SHP77 (cell line): ENCODE measurements at regions not wholly inside any gene's neighbourhood (a gene's known extent, or its start where the extent isn't known, plus 50 kb on each side); places are given as distances from the start of the nearest gene placed in this dataset.

ENCODE experiments used
- DNase-seq, 2 experiments: peaks; one replicate each; lab custom pipeline; 2025; lab: John Stamatoyannopoulos, UW

DNA sequence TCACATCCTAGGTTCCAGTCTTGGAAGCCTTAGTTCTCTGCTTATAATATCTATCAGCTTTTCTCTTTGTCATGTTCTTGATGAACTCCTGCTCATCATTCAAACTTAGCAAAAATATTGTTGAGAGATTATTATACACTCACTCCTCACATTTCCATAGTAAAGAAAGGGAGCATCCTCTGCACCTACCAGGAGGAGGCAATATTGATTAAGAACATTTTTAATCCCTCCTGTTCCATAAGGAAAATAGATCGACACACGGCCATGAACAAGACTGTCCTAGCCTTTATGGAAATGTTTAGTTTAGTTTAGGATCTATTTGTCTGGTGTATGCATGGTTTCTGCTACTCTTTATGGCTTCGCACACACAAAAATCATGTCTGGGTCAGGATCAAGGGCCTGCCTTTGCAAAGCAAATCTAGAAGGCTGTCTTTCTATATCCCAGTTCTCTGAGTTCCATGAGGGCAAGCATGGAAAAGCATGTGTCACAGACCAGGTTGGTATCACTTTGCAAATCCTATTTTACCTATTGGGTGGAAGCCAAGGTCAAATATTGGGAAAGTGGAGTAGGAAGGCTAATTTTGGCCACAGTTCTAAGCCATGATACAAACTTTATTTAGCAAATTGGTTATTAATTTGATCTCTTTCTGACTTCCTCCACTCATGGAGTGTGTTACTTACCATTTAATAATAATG is 164.4 kb downstream of the MDFIC start:
- DNase-seq: no peak

DNA sequence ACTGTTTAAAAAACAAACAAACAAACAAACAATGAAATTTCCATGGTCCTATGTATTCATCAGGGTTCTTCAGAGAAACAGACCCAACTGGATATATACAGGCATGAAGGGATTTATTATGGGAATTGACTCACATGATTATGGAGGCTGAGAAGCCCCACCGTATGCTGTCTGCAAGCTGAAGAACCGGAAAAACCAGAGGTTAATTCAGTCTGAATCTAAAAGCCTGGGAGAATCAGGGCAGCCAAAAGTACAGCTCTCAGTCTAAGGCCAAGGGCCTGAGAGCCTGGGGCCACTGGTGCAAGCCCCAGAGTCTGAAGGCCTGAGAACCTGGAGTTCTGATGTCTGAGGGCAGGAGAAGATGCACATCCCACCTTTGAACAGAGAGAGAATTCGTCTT is 163.5 kb downstream of the MDFIC start:
- no peak for DNase-seq

DNA sequence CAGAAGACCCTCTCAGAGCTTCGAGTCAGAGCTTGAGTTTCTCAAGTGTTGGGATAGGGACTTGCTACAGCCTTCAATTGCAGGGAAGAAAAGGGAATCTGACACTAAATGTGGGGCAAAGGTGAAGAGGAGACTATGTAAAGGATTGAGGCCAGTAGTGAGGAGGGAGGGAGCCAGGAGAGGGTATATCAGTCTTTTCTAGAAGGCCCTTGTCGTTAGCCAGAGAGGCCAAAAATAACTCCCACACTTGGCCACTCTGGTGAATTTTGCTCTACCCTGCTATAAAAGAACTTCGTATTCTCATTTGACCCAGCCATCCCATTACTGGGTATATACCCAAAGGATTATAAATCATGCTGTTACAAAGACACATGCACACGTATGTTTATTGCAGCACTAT is 162.0 kb downstream of the MDFIC start:
- no peak for DNase-seq

DNA sequence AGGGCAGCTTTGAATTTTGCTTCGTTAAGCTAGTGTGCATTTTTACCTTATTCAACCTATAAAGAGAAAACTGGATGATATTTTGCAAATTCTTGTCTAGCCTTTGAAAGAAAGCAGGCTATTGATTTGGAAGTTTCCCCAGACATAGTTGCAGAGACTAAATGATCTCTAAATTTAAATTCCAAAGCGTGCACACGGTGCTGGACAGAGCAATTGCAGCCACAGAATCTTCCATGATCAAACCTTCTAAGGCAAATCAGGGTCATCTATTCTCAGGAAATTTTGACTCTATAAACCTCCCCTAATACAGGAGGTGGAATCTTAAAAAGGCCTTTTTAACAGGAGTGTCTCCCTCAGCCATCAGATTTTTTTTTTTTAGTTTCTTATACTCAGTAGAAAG is 159.9 kb downstream of the MDFIC start:
- no peak for DNase-seq

DNA sequence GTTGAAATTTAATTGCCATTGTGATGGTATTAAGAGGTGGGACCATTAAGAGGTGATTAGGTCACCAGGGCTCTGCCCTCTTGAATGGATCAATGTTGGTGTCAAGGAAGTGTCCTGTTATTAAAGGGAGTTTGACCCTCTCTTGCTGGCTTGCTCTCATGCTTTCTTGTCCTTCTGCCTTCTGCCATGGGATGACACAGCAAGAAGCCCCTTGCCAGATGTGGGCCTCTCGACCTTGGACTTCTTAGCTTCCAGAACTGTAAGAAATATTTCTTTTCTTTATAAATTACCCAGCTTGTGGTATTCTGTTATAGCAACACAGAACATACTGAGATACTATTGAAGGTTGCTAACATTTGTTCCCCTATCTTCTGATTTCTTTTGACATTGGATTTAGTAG is 157.0 kb downstream of the MDFIC start:
- DNase-seq: no peak

DNA sequence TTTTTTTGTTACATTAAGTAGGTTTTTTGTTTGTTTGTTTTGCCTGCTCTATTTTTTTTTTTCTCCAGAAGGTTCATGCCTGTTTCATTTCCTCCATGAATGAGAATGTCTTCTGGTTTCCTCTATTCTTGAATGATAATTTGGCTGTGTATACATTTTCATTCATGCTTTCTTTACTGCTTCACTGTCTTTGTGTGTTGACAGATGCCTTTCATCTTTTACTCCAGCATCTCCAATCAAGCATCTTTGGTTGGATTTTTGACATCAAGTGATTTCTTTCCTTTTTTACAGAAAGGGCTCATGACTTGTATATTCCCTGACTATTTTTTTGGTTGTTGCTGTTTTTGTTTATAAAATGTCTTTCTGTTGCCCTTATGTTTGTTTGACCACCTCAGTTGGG is 156.5 kb downstream of the MDFIC start:
- no peak for DNase-seq

DNA sequence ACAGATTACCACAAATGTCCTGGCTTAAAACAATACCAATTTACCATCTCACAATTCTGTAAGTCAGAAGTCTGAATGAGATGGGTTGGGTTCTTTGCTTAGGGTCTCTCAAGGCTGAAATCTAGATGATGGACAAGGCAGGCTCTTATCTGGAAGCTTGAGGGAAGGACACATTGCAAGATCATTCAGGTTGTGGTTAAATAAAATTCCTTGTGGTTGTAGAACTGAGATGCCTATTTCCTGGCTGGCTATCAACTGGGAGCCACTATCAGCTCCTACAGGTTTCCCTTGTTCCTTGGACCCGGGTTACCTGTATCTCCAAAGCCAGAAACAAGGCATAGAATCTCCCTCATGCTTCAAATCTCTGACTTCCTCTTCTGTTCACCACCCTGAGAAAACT is 148.4 kb downstream of the MDFIC start:
- no peak for DNase-seq
